H9 (cell line): ENCODE measurements at regions not wholly inside any gene's neighbourhood (a gene's known extent, or its start where the extent isn't known, plus 50 kb on each side); places are given as distances from the start of the nearest gene placed in this dataset.

Experiments
- DNase-seq: peaks from one replicate; pipeline ENCODE4 v3.0.0-alpha.2; 2017
- H2AFZ ChIP-seq: one replicate; pipeline ENCODE4 v1.6.1; 2013; ENCODE audit warnings: mild to moderate bottlenecking, low read length, control low read depth, moderate library complexity
- H2AK5ac ChIP-seq: 2 replicates; pipeline ENCODE4 v1.6.1; 2013; ENCODE audit warnings: low read length, control low read depth, mixed read lengths; ENCODE audit not compliant: insufficient read length
- H2BK120ac ChIP-seq: one replicate; pipeline ENCODE4 v1.6.1; 2013; ENCODE audit warnings: low read depth, mild to moderate bottlenecking, low read length, control low read depth, inconsistent platforms; ENCODE audit not compliant: poor library complexity, severe bottlenecking
- H2BK12ac ChIP-seq: 2 replicates; pipeline ENCODE4 v1.6.1; 2013; ENCODE audit warnings: low read length, control low read depth, mixed read lengths, low read depth; ENCODE audit not compliant: insufficient read length
- H2BK15ac ChIP-seq: 2 replicates; pipeline ENCODE4 v1.6.1; 2013; ENCODE audit warnings: low read depth, low read length, control low read depth
- H2BK20ac ChIP-seq: one replicate; pipeline ENCODE4 v1.6.1; 2013; ENCODE audit warnings: low read depth, mild to moderate bottlenecking, low read length, control low read depth, inconsistent platforms; ENCODE audit not compliant: poor library complexity, severe bottlenecking
- H2BK5ac ChIP-seq: 2 replicates; pipeline ENCODE4 v1.6.1; 2013; ENCODE audit warnings: low read length, control low read depth, mixed read lengths; ENCODE audit not compliant: insufficient read length
- H3K14ac ChIP-seq: 2 replicates; pipeline ENCODE4 v1.6.1; 2013; ENCODE audit warnings: low read length, control low read depth; ENCODE audit not compliant: insufficient read depth
- H3K18ac ChIP-seq: 2 replicates; pipeline ENCODE4 v1.6.1; 2013; ENCODE audit warnings: low read depth, mild to moderate bottlenecking, mixed read lengths, low read length, control low read depth; ENCODE audit not compliant: insufficient read length
- H3K23ac ChIP-seq: 2 replicates; pipeline ENCODE4 v1.6.1; 2013; ENCODE audit warnings: low read length, control low read depth, mixed read lengths, low read depth; ENCODE audit not compliant: insufficient read length
- H3K23me2 ChIP-seq: 2 replicates; pipeline ENCODE4 v1.6.1; 2013; ENCODE audit warnings: low read depth, mild to moderate bottlenecking, mixed read lengths, low read length, control low read depth; ENCODE audit not compliant: insufficient read length, poor library complexity, severe bottlenecking
- H3K27ac ChIP-seq: 2 replicates; pipeline ENCODE4 v1.5.1; 2013; ENCODE audit warnings: low read length, control low read depth, mixed read lengths, low read depth; ENCODE audit not compliant: insufficient read length
- H3K27me3 ChIP-seq: 2 replicates; pipeline ENCODE4 v1.6.1; 2013; ENCODE audit warnings: low read length, control low read depth, inconsistent platforms; ENCODE audit not compliant: insufficient read depth
- H3K4ac ChIP-seq: 2 replicates; pipeline ENCODE4 v1.6.1; 2013; ENCODE audit warnings: low read depth, mild to moderate bottlenecking, control low read depth, inconsistent platforms, low read length, moderate library complexity
- H3K4me1 ChIP-seq: 2 replicates; pipeline ENCODE4 v1.6.1; 2013; ENCODE audit warnings: low read length, control low read depth, inconsistent platforms; ENCODE audit not compliant: insufficient read depth
- H3K4me2 ChIP-seq: 2 replicates; pipeline ENCODE4 v1.6.1; 2013; ENCODE audit warnings: low read length, control low read depth, mixed read lengths; ENCODE audit not compliant: insufficient read length, insufficient read depth
- H3K56ac ChIP-seq: 2 replicates; pipeline ENCODE4 v1.6.1; 2013; ENCODE audit warnings: low read depth, mild to moderate bottlenecking, mixed read lengths, low read length, control low read depth; ENCODE audit not compliant: insufficient read length
- H3K79me1 ChIP-seq: 2 replicates; pipeline ENCODE4 v1.6.1; 2013; ENCODE audit warnings: low read depth, mild to moderate bottlenecking, moderate library complexity, low read length, control low read depth, inconsistent platforms; ENCODE audit not compliant: insufficient read depth, poor library complexity, severe bottlenecking
- H3K79me2 ChIP-seq: 2 replicates; pipeline ENCODE4 v1.6.1; 2013; ENCODE audit warnings: low read length, control low read depth, inconsistent platforms; ENCODE audit not compliant: insufficient read depth
- H3K9ac ChIP-seq: 2 replicates; pipeline ENCODE4 v1.6.1; 2013; ENCODE audit warnings: low read length, control low read depth, mixed read lengths; ENCODE audit not compliant: insufficient read length; ENCODE audit errors: extremely low read depth
- H3K9me3 ChIP-seq: one replicate; pipeline ENCODE4 v1.6.1; 2013; ENCODE audit warnings: low read depth, low read length, inconsistent platforms; ENCODE audit not compliant: control insufficient read depth
- H3T11ph ChIP-seq: one replicate; pipeline ENCODE4 v1.6.1; 2013; ENCODE audit warnings: mild to moderate bottlenecking, low read length, control low read depth, inconsistent platforms
- H4K20me1 ChIP-seq: one replicate; pipeline ENCODE4 v1.6.1; 2013; ENCODE audit not compliant: control insufficient read depth, insufficient read length, insufficient read depth
- H4K5ac ChIP-seq: 2 replicates; pipeline ENCODE4 v1.6.1; 2013; ENCODE audit warnings: low read depth, mild to moderate bottlenecking, mixed read lengths, low read length, control low read depth; ENCODE audit not compliant: insufficient read length
- H4K8ac ChIP-seq: replicated peaks from 2 replicates; pipeline ENCODE4 v1.6.1; 2013; ENCODE audit warnings: low read length, control low read depth, mixed read lengths, low read depth; ENCODE audit not compliant: insufficient read length
- H4K91ac ChIP-seq: 2 replicates; pipeline ENCODE4 v1.6.1; 2013; ENCODE audit warnings: low read depth, mild to moderate bottlenecking, moderate library complexity, mixed read lengths, low read length, control low read depth; ENCODE audit not compliant: insufficient read length
- H3K27ac Mint-ChIP-seq, 3 experiments: 2 replicates in 2 of 3; 3 replicates in 1 of 3; pipeline ENCODE4 v1.8.0; 2020 to 2021; ENCODE audit warnings: mixed read lengths in 3 of 3, mild to moderate bottlenecking in 1 of 3, moderate library complexity in 1 of 3
- H3K27me3 Mint-ChIP-seq: 2 replicates; pipeline ENCODE4 v1.8.0; 2021; ENCODE audit warnings: low read depth, mild to moderate bottlenecking, moderate library complexity, mixed read lengths
- H3K36me3 Mint-ChIP-seq, 3 experiments: 2 replicates in 2 of 3; 3 replicates in 1 of 3; pipeline ENCODE4 v1.8.0; 2020 to 2021; ENCODE audit warnings: low read depth in 3 of 3, mixed read lengths in 3 of 3; ENCODE audit not compliant: insufficient read depth in 1 of 3
- H3K4me1 Mint-ChIP-seq, 2 experiments: 2 replicates each; pipeline ENCODE4 v1.8.0; 2020; ENCODE audit warnings: mixed read lengths in 2 of 2
- H3K4me3 Mint-ChIP-seq, 2 experiments: 2 replicates in 1 of 2; 3 replicates in 1 of 2; pipeline ENCODE4 v1.8.0; 2020 to 2021; ENCODE audit warnings: mild to moderate bottlenecking in 2 of 2, mixed read lengths in 2 of 2, moderate library complexity in 1 of 2
- H3K9me3 Mint-ChIP-seq, 2 experiments: 2 replicates in 1 of 2; 3 replicates in 1 of 2; pipeline ENCODE4 v1.8.0; 2020; ENCODE audit warnings: mild to moderate bottlenecking in 2 of 2, mixed read lengths in 2 of 2, moderate library complexity in 1 of 2
- CTCF ChIP-seq: fragments of 200-600 bp; sonication (generic); conservative IDR thresholded peaks from 3 replicates; pipeline ENCODE4 v1.8.0; 2021; ENCODE audit warnings: antibody characterized with exemption, mild to moderate bottlenecking

- Histone ChIP-seq H4K8ac (no peak overlapping the region), H2BK20ac (no peak overlapping the region), H2AFZ (no peak overlapping the region), H3K27me3 (no peaks in the 10 kb centered on the region), H3K9me3 (no peaks in the 10 kb centered on the region), H3K79me1 (no peaks in the 10 kb centered on the region), H2BK12ac (no peak overlapping the region), H3T11ph (no peak overlapping the region), H2BK15ac (no peak overlapping the region), H2BK5ac (no peak overlapping the region), H2AK5ac (no peak overlapping the region), H3K79me2 (no peaks in the 10 kb centered on the region), H3K23me2 (no peaks in the 10 kb centered on the region), H3K9ac (no peak overlapping the region), H2BK120ac (no peak overlapping the region), H3K18ac (no peak overlapping the region), H4K91ac (no peak overlapping the region), H3K4me1 (no peaks in the 10 kb centered on the region; the same call in 1 of the 2 replicates), H4K5ac (no peak overlapping the region), H3K4ac (no peak overlapping the region), H3K14ac (no peak overlapping the region), H3K56ac (no peak overlapping the region), H3K27ac (no peak overlapping the region), H3K4me2 (no peak overlapping the region), H4K20me1 (no peaks in the 10 kb centered on the region), H3K23ac (no peak overlapping the region)
- H3K9me3 Mint-ChIP-seq, result no peaks in the 10 kb centered on the region
- DNase-seq, result no peak
- H3K27me3 Mint-ChIP-seq, result no peaks in the 10 kb centered on the region
- peaks cover 14 to 21% of the 10 kb centered on the region in 2 experiments for H3K4me1 Mint-ChIP-seq
- no peak for TF ChIP-seq CTCF
- no peaks in the 10 kb centered on the region for H3K36me3 Mint-ChIP-seq
- H3K4me3 Mint-ChIP-seq, result no peak overlapping the region
- no peak overlapping the region for H3K27ac Mint-ChIP-seq
These were observed 216.3 kb upstream of the ADRA1B start for GRCh38 chr5:159700016-159700415.
